ENCODE measurements at regions not wholly inside any gene's neighbourhood (a gene's known extent, or its start where the extent isn't known, plus 50 kb on each side); places are given as distances from the start of the nearest gene placed in this dataset.

DNA sequence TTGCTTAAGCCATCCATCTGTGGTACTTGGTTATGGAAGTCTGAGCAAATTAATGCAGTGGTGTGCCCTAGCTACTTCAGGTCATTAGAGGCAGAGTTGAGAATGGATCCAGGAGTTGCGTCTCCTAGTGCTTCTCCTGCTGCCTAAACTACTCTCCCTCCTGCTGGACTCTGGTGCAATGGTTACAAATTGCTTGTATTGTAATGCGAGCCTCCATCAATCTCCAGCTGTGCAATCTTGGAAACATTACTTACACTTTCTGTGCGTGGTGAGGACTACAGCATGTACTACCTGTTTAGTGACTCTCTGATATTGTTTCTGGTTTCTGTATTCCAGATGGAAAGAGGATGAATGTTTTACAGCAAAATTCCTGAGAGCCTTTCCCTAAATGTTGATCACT is 119.0 kb upstream of the CYRIA start:
- H3K27ac ChIP-seq (ENCODE audit: control insufficient read depth, insufficient read depth), result no peak overlapping the region
- no peak overlapping the region for H3K4me3 ChIP-seq
- no peaks in the 10 kb centered on the region for H3K9me3 ChIP-seq (replicated peaks; ENCODE audit: control insufficient read depth, insufficient read depth, low read length)
- no peak overlapping the region for H3K9ac ChIP-seq (ENCODE audit: control insufficient read depth, insufficient read depth, low read length)
- no peaks in the 10 kb centered on the region for H4K20me1 ChIP-seq (ENCODE audit: control insufficient read depth, insufficient read depth)
- ChIA-PET CTCF (no interaction called here), RAD21 (ENCODE audit: unreplicated experiment) (no interaction called here), POLR2A (no interaction called here), SMC1A (ENCODE audit: uncharacterized antibody, unreplicated experiment) (interaction anchor here (0.7 kb wide), 1 partner anchor 18 kb away, joined by 3 read pairs; no protein-coding TSS in a partner anchor)
- in situ Hi-C loops (cut with MboI) (no loop called here), intact Hi-C loops (cut with micrococcal nuclease; ENCODE audit: unreplicated experiment) (no loop called here)
- no peak overlapping the region for H2AFZ ChIP-seq (ENCODE audit: control insufficient read depth, low read depth, low read length)
- no peaks in the 10 kb centered on the region for H3K36me3 ChIP-seq (ENCODE audit: control insufficient read depth in 2 of 2, insufficient read depth in 2 of 2, low read length in 1 of 2)
- WGBS (ENCODE audit: insufficient coverage, insufficient replicate concordance, low lambda C conversion rate, missing lambda C conversion rate), result 26% methylated on average over 3 of the region's 3 CpGs
- no peaks in the 10 kb centered on the region for H3K27me3 ChIP-seq (replicated peaks in 1 of 2; ENCODE audit: control insufficient read depth in 2 of 2, insufficient read depth in 2 of 2, low read length in 1 of 2)
- TF ChIP-seq JUND (IDR thresholded peaks at IDR 0.05; ENCODE audit: low read depth, low read length), result no peak
- TF ChIP-seq, protein P1, sequence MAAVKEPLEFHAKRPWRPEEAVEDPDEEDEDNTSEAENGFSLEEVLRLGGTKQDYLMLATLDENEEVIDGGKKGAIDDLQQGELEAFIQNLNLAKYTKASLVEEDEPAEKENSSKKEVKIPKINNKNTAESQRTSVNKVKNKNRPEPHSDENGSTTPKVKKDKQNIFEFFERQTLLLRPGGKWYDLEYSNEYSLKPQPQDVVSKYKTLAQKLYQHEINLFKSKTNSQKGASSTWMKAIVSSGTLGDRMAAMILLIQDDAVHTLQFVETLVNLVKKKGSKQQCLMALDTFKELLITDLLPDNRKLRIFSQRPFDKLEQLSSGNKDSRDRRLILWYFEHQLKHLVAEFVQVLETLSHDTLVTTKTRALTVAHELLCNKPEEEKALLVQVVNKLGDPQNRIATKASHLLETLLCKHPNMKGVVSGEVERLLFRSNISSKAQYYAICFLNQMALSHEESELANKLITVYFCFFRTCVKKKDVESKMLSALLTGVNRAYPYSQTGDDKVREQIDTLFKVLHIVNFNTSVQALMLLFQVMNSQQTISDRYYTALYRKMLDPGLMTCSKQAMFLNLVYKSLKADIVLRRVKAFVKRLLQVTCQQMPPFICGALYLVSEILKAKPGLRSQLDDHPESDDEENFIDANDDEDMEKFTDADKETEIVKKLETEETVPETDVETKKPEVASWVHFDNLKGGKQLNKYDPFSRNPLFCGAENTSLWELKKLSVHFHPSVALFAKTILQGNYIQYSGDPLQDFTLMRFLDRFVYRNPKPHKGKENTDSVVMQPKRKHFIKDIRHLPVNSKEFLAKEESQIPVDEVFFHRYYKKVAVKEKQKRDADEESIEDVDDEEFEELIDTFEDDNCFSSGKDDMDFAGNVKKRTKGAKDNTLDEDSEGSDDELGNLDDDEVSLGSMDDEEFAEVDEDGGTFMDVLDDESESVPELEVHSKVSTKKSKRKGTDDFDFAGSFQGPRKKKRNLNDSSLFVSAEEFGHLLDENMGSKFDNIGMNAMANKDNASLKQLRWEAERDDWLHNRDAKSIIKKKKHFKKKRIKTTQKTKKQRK (IDR thresholded peaks at IDR 0.05; ENCODE audit: low read depth, low read length), result no peak
- TF ChIP-seq, protein P2, sequence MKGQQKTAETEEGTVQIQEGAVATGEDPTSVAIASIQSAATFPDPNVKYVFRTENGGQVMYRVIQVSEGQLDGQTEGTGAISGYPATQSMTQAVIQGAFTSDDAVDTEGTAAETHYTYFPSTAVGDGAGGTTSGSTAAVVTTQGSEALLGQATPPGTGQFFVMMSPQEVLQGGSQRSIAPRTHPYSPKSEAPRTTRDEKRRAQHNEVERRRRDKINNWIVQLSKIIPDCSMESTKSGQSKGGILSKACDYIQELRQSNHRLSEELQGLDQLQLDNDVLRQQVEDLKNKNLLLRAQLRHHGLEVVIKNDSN (IDR thresholded peaks at IDR 0.05; ENCODE audit: borderline replicate concordance, extremely low read length, insufficient read depth, low read depth, low read length), result no peak
- TF ChIP-seq, protein P3, sequence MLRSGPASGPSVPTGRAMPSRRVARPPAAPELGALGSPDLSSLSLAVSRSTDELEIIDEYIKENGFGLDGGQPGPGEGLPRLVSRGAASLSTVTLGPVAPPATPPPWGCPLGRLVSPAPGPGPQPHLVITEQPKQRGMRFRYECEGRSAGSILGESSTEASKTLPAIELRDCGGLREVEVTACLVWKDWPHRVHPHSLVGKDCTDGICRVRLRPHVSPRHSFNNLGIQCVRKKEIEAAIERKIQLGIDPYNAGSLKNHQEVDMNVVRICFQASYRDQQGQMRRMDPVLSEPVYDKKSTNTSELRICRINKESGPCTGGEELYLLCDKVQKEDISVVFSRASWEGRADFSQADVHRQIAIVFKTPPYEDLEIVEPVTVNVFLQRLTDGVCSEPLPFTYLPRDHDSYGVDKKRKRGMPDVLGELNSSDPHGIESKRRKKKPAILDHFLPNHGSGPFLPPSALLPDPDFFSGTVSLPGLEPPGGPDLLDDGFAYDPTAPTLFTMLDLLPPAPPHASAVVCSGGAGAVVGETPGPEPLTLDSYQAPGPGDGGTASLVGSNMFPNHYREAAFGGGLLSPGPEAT (IDR thresholded peaks at IDR 0.05; ENCODE audit: low read depth), result no peak
- TF ChIP-seq TBL1XR1 (IDR thresholded peaks at IDR 0.05; ENCODE audit: low read depth, low read length), result no peak
- TF ChIP-seq SMC3 (IDR thresholded peaks at IDR 0.05; ENCODE audit: borderline replicate concordance, low read length), result no peak
- TF ChIP-seq RBBP5 (conservative IDR thresholded peaks at IDR 0.05), result no peak
- no peak for TF ChIP-seq BHLHE40 (IDR thresholded peaks at IDR 0.05; ENCODE audit: borderline replicate concordance in 1 of 2, low read depth in 2 of 2, low read length in 1 of 2)
- no peak for TF ChIP-seq CHD2 (IDR thresholded peaks at IDR 0.05; ENCODE audit: borderline replicate concordance, low read depth, low read length)
- no peak for TF ChIP-seq FOS (IDR thresholded peaks at IDR 0.05; ENCODE audit: borderline replicate concordance, extremely low read depth, insufficient read length)
- no peak for TF ChIP-seq CBX3 (IDR thresholded peaks at IDR 0.05; ENCODE audit: borderline replicate concordance, low read depth)
- TF ChIP-seq RELA (IDR thresholded peaks at IDR 0.05; ENCODE audit: borderline replicate concordance, partially characterized antibody), result no peak
- TF ChIP-seq NFXL1 (IDR thresholded peaks at IDR 0.05; ENCODE audit: borderline replicate concordance), result no peak
- no peak for TF ChIP-seq SP1 (IDR thresholded peaks at IDR 0.05; ENCODE audit: low read depth, low read length)
- TF ChIP-seq EED (IDR thresholded peaks at IDR 0.05; ENCODE audit: low read depth), result no peak
- no peak for TF ChIP-seq YY1 (IDR thresholded peaks at IDR 0.05; ENCODE audit: low read depth, low read length)
- TF ChIP-seq SREBF1 (IDR thresholded peaks at IDR 0.05; ENCODE audit: low read length), result no peak
- TF ChIP-seq CREM (IDR thresholded peaks at IDR 0.05; ENCODE audit: low read depth), result no peak
- no peaks in the 10 kb centered on the region for H3K4me1 ChIP-seq (ENCODE audit: control insufficient read depth, insufficient read depth, low read length)
- H3K4me2 ChIP-seq (ENCODE audit: control insufficient read depth, insufficient read depth), result no peak overlapping the region
- BruUV-seq (replicated peaks), result no TSS peak
- no peaks in the 10 kb centered on the region for H3K79me2 ChIP-seq (ENCODE audit: control insufficient read depth, insufficient read depth, low read length)
- FAIRE-seq, result no peak
- DNase-seq (ENCODE audit: low read depth, low spot score), result no peak
- ATAC-seq, result no peak
